SK-N-SH (cell line): ENCODE measurements at regions not wholly inside any gene's neighbourhood (a gene's known extent, or its start where the extent isn't known, plus 50 kb on each side); places are given as distances from the start of the nearest gene placed in this dataset.

Experiments used
- CTCF ChIA-PET: fragments of 300-600, 350-600 bp; formaldehyde crosslinking; extraction: SDS; loops from one replicate; lab custom pipeline; 2021; lab: Yijun Ruan, JAX
- POLR2A ChIA-PET: fragments of 350-600 bp; sonication (Branson Sonifier 250); formaldehyde crosslinking; extraction: SDS; loops from one replicate; lab custom pipeline; 2020; ENCODE audit warnings: antibody characterized with exemption, inconsistent platforms; lab: Yijun Ruan, JAX
- DNase-seq: peaks from one replicate; pipeline ENCODE4 v3.0.0; 2012
- H2AFZ ChIP-seq: fragments of 200-600 bp; sonication (generic); 2 replicates; pipeline ENCODE4 v1.8.1; 2016; ENCODE audit warnings: antibody characterized with exemption, mild to moderate bottlenecking, low read depth
- H3F3A ChIP-seq: fragments of 200-600 bp; sonication (generic); replicated peaks from 2 replicates; pipeline ENCODE3; 2016; ENCODE audit warnings: antibody characterized with exemption, mild to moderate bottlenecking; ENCODE audit not compliant: insufficient read depth
- H3K27ac ChIP-seq, 2 experiments: fragments of 200-500 bp in 1 of 2; fragments of 200-600 bp in 1 of 2; sonication (Bioruptor generic) in 1 of 2; sonication (generic), shearing (Covaris generic) in 1 of 2; 2 replicates each; pipeline versions ENCODE4 v1.5.1 to v1.6.1; 2014 to 2016; ENCODE audit warnings: low read depth in 2 of 2, inconsistent platforms in 1 of 2, low read length in 1 of 2, mild to moderate bottlenecking in 1 of 2, mixed read lengths in 1 of 2
- H3K27me3 ChIP-seq: fragments of 200-600 bp; sonication (generic), shearing (Covaris generic); 2 replicates; pipeline ENCODE4 v1.6.1; 2016; ENCODE audit warnings: mixed run types; ENCODE audit not compliant: insufficient read depth
- H3K36me3 ChIP-seq, 2 experiments: fragments of 200-500 bp in 1 of 2; fragments of 200-600 bp in 1 of 2; sonication (Bioruptor generic) in 1 of 2; sonication (generic) in 1 of 2; replicated peaks in 1 of 2; 2 replicates each; pipeline versions ENCODE3 to v1.5.1; 2014 to 2016; ENCODE audit warnings: low read length in 1 of 2, mild to moderate bottlenecking in 1 of 2; ENCODE audit not compliant: insufficient read depth in 2 of 2, control insufficient read depth in 1 of 2
- H3K4me1 ChIP-seq, 2 experiments: fragments of 200-500 bp in 1 of 2; fragments of 200-600 bp in 1 of 2; sonication (Bioruptor generic) in 1 of 2; sonication (generic), shearing (Covaris generic) in 1 of 2; 2 replicates each; pipeline versions ENCODE4 v1.5.1 to v1.6.1; 2014 to 2016; ENCODE audit warnings: low read depth in 1 of 2, low read length in 1 of 2, mixed run types in 1 of 2; ENCODE audit not compliant: insufficient read depth in 2 of 2, control insufficient read depth in 1 of 2
- H3K4me2 ChIP-seq: fragments of 200-600 bp; sonication (generic), shearing (Covaris generic); 2 replicates; pipeline ENCODE4 v1.6.1; 2017; ENCODE audit warnings: mixed run types
- H3K4me3 ChIP-seq, 2 experiments: fragments of 200-500 bp in 1 of 2; fragments of 200-600 bp in 1 of 2; sonication (Bioruptor generic) in 1 of 2; sonication (generic), shearing (Covaris generic) in 1 of 2; 2 replicates each; pipeline versions ENCODE4 v1.5.1 to v1.8.1; 2014 to 2016; ENCODE audit warnings: low read depth in 2 of 2, inconsistent platforms in 1 of 2, low read length in 1 of 2, mild to moderate bottlenecking in 1 of 2, mixed read lengths in 1 of 2, moderate library complexity in 1 of 2
- H3K79me2 ChIP-seq: fragments of 200-600 bp; sonication (generic); 2 replicates; pipeline ENCODE4 v1.8.1; 2017; ENCODE audit warnings: mild to moderate bottlenecking; ENCODE audit not compliant: insufficient read depth
- H3K9ac ChIP-seq: fragments of 200-600 bp; sonication (generic); 2 replicates; pipeline ENCODE4 v1.6.1; 2017; ENCODE audit warnings: mixed run types
- H3K9me2 ChIP-seq: fragments of 200-600 bp; sonication (generic); 2 replicates; pipeline ENCODE4 v1.6.1; 2017; ENCODE audit warnings: mixed run types
- H3K9me3 ChIP-seq: fragments of 200-600 bp; sonication (generic); 2 replicates; pipeline ENCODE4 v1.6.1; 2017; ENCODE audit warnings: mixed run types, mild to moderate bottlenecking, moderate library complexity
- H4K20me1 ChIP-seq: fragments of 200-600 bp; sonication (generic); 2 replicates; pipeline ENCODE4 v1.6.1; 2017; ENCODE audit warnings: mild to moderate bottlenecking, mixed run types; ENCODE audit not compliant: insufficient read depth
- CHD2 ChIP-seq: fragments of 150-350 bp; IDR thresholded peaks from 2 replicates; pipeline ENCODE4 v1.6.1; 2018; ENCODE audit warnings: low read length; ENCODE audit not compliant: partially characterized antibody
- CTCF ChIP-seq: fragments of 200-600 bp; sonication (generic); IDR thresholded peaks from 2 replicates; pipeline ENCODE4 v1.6.1; 2017; ENCODE audit warnings: antibody characterized with exemption, mild to moderate bottlenecking, moderate library complexity
- ELF1 ChIP-seq: IDR thresholded peaks from 2 replicates; pipeline ENCODE4 v1.4.0; 2012
- FOXJ3 ChIP-seq: sonication (generic); formaldehyde crosslinking; IDR thresholded peaks from 2 replicates; pipeline ENCODE4 v1.5.1; 2020; ENCODE audit warnings: mild to moderate bottlenecking, missing genetic modification reagents
- FOXM1 ChIP-seq: IDR thresholded peaks from 2 replicates; pipeline ENCODE4 v1.4.0; 2012; ENCODE audit warnings: low read depth, mild to moderate bottlenecking
- GABPA ChIP-seq: IDR thresholded peaks from 2 replicates; pipeline ENCODE4 v1.4.0; 2012; ENCODE audit warnings: low read depth, mild to moderate bottlenecking
- GATA2 ChIP-seq: sonication (generic); formaldehyde crosslinking; IDR thresholded peaks from 2 replicates; pipeline ENCODE4 v1.5.0; 2020; ENCODE audit warnings: mild to moderate bottlenecking, missing genetic modification reagents
- JUND ChIP-seq: IDR thresholded peaks from 2 replicates; pipeline ENCODE4 v1.4.0; 2012
- MEF2A ChIP-seq: IDR thresholded peaks from 2 replicates; pipeline ENCODE4 v1.4.0; 2012; ENCODE audit warnings: low read depth, borderline replicate concordance
- MXI1 ChIP-seq: IDR thresholded peaks from 2 replicates; pipeline ENCODE4 v1.6.1; 2012; ENCODE audit warnings: mild to moderate bottlenecking, low read depth, low read length, improper control_type of control experiment
- NFIC ChIP-seq: IDR thresholded peaks from 2 replicates; pipeline ENCODE4 v1.4.0; 2012; ENCODE audit warnings: borderline replicate concordance
- RAD21 ChIP-seq: IDR thresholded peaks from 2 replicates; pipeline ENCODE4 v1.6.1; 2012; ENCODE audit warnings: mild to moderate bottlenecking, low read length
- SIN3A ChIP-seq: IDR thresholded peaks from 2 replicates; pipeline ENCODE4 v1.6.1; 2012; ENCODE audit warnings: low read depth, mild to moderate bottlenecking, low read length, moderate library complexity, borderline replicate concordance
- SMC3 ChIP-seq: IDR thresholded peaks from 2 replicates; pipeline ENCODE4 v1.6.1; 2012; ENCODE audit warnings: low read depth, low read length, improper control_type of control experiment
- TAF1 ChIP-seq: IDR thresholded peaks from 2 replicates; pipeline ENCODE4 v1.6.1; 2012; ENCODE audit warnings: low read depth, mild to moderate bottlenecking, low read length, moderate library complexity, borderline replicate concordance
- TEAD4 ChIP-seq: IDR thresholded peaks from 2 replicates; pipeline ENCODE4 v1.4.0; 2012; ENCODE audit warnings: mild to moderate bottlenecking, borderline replicate concordance; ENCODE audit not compliant: insufficient read depth
- YY1 ChIP-seq: IDR thresholded peaks from 2 replicates; pipeline ENCODE4 v1.4.0; 2012; ENCODE audit warnings: low read depth, mild to moderate bottlenecking
- WGBS: methylation state at CpG from one replicate; pipeline ENCODE4 v1.1.6; 2017; ENCODE audit warnings: low lambda C conversion rate; 5-methylcytosine and 5-hydroxymethylcytosine counted together
- TF ChIP-seq, protein P1 (sequence below): IDR thresholded peaks from 2 replicates; pipeline ENCODE4 v1.4.0; 2012; ENCODE audit warnings: low read depth
- TF ChIP-seq, protein P2 (sequence below): IDR thresholded peaks from 2 replicates; pipeline ENCODE4 v1.4.0; 2012; ENCODE audit warnings: low read depth, borderline replicate concordance
- TF ChIP-seq, protein P3 (sequence below): fragments of 150-350 bp; IDR thresholded peaks from 2 replicates; pipeline ENCODE4 v1.6.1; 2016; ENCODE audit warnings: mild to moderate bottlenecking, low read depth, low read length
- TF ChIP-seq, protein P4 (sequence below): fragments of 150-350 bp; IDR thresholded peaks from 2 replicates; pipeline ENCODE4 v1.6.1; 2017; ENCODE audit warnings: antibody characterized with exemption, low read length, low read depth, borderline replicate concordance

DNA sequence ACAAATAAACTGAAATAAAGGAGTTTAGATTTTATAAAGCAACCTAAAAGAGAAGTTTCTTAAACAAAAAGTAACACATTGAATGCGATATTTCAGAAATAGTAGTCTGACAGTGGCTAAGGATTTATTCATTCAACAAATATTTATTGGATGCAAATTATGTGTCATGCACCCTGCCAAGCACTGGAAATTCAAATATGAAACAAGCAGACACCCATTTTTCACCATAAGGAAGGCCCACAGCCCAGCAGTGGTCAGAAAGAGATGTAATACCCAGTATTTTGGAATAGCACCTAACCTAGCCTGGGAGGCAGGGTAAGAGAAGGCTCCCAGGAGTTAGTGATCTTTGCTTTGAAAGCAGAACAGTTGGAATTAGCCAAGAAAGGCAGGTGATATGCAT is 855.1 kb upstream of the TENM3 start:
- H3F3A ChIP-seq, result no peaks in the 10 kb centered on the region
- H3K9ac ChIP-seq, result no peak overlapping the region
- no peaks in the 10 kb centered on the region for H3K9me2 ChIP-seq
- H4K20me1 ChIP-seq, result no peaks in the 10 kb centered on the region
- no peak overlapping the region for H3K4me2 ChIP-seq
- no peaks in the 10 kb centered on the region for H3K4me1 ChIP-seq
- H3K27ac ChIP-seq, result no peak overlapping the region
- H3K9me3 ChIP-seq, result no peaks in the 10 kb centered on the region
- WGBS, result 71% methylated on average over 1 of the region's 1 CpG
- no peaks in the 10 kb centered on the region for H3K27me3 ChIP-seq
- no peaks in the 10 kb centered on the region for H3K36me3 ChIP-seq
- H3K79me2 ChIP-seq, result no peaks in the 10 kb centered on the region
- ChIA-PET CTCF (no interaction called here), POLR2A (no interaction called here)
- DNase-seq, result no peak
- TF ChIP-seq, protein P1, sequence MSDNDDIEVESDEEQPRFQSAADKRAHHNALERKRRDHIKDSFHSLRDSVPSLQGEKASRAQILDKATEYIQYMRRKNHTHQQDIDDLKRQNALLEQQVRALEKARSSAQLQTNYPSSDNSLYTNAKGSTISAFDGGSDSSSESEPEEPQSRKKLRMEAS, result no peak
- TF ChIP-seq JUND (no peak), TEAD4 (no peak), TAF1 (no peak), CHD2 (no peak), CTCF (no peak), RAD21 (no peak), MXI1 (no peak)
- TF ChIP-seq, protein P2, sequence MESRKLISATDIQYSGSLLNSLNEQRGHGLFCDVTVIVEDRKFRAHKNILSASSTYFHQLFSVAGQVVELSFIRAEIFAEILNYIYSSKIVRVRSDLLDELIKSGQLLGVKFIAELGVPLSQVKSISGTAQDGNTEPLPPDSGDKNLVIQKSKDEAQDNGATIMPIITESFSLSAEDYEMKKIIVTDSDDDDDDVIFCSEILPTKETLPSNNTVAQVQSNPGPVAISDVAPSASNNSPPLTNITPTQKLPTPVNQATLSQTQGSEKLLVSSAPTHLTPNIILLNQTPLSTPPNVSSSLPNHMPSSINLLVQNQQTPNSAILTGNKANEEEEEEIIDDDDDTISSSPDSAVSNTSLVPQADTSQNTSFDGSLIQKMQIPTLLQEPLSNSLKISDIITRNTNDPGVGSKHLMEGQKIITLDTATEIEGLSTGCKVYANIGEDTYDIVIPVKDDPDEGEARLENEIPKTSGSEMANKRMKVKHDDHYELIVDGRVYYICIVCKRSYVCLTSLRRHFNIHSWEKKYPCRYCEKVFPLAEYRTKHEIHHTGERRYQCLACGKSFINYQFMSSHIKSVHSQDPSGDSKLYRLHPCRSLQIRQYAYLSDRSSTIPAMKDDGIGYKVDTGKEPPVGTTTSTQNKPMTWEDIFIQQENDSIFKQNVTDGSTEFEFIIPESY, result no peak
- TF ChIP-seq, protein P3, sequence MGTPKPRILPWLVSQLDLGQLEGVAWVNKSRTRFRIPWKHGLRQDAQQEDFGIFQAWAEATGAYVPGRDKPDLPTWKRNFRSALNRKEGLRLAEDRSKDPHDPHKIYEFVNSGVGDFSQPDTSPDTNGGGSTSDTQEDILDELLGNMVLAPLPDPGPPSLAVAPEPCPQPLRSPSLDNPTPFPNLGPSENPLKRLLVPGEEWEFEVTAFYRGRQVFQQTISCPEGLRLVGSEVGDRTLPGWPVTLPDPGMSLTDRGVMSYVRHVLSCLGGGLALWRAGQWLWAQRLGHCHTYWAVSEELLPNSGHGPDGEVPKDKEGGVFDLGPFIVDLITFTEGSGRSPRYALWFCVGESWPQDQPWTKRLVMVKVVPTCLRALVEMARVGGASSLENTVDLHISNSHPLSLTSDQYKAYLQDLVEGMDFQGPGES, result no peak
- H3K4me3 ChIP-seq, result no peak overlapping the region
- H2AFZ ChIP-seq, result no peak overlapping the region

GRCh38 chr4:181416966-181417365 is 826.2 kb upstream of the TENM3 start:
- no peaks in the 10 kb centered on the region for H3K27me3 ChIP-seq
- H3F3A ChIP-seq, result no peaks in the 10 kb centered on the region
- no peak overlapping the region for H3K4me3 ChIP-seq
- no peak overlapping the region for H3K4me2 ChIP-seq
- H3K79me2 ChIP-seq, result no peaks in the 10 kb centered on the region
- POLR2A ChIA-PET, result no interaction called here
- CTCF ChIA-PET, result no interaction called here
- WGBS, result 68% methylated on average over 1 of the region's 1 CpG
- no peaks in the 10 kb centered on the region for H3K4me1 ChIP-seq
- H3K9me2 ChIP-seq, result no peaks in the 10 kb centered on the region
- no peak overlapping the region for H2AFZ ChIP-seq
- DNase-seq, result no peak
- no peaks in the 10 kb centered on the region for H3K9me3 ChIP-seq
- no peaks in the 10 kb centered on the region for H4K20me1 ChIP-seq
- H3K27ac ChIP-seq, result no peak overlapping the region
- no peak overlapping the region for H3K9ac ChIP-seq
- no peaks in the 10 kb centered on the region for H3K36me3 ChIP-seq
- TF ChIP-seq TAF1, result no peak
- no peak for TF ChIP-seq YY1
- no peak for TF ChIP-seq SMC3
- no peak for TF ChIP-seq NFIC
- TF ChIP-seq, protein P4, sequence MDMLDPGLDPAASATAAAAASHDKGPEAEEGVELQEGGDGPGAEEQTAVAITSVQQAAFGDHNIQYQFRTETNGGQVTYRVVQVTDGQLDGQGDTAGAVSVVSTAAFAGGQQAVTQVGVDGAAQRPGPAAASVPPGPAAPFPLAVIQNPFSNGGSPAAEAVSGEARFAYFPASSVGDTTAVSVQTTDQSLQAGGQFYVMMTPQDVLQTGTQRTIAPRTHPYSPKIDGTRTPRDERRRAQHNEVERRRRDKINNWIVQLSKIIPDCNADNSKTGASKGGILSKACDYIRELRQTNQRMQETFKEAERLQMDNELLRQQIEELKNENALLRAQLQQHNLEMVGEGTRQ, result no peak
- no peak for TF ChIP-seq GABPA
- no peak for TF ChIP-seq MXI1
- no peak for TF ChIP-seq MEF2A
- TF ChIP-seq TEAD4, result no peak
- no peak for TF ChIP-seq GATA2 (CRISPR knock-in tag)
- no peak for TF ChIP-seq SIN3A
- no peak for TF ChIP-seq CTCF
- no peak for TF ChIP-seq FOXJ3 (CRISPR knock-in tag)
- no peak for TF ChIP-seq FOXM1
- no peak for TF ChIP-seq ELF1
